ENCODE measurements at regions not wholly inside any gene's neighbourhood (a gene's known extent, or its start where the extent isn't known, plus 50 kb on each side); places are given as distances from the start of the nearest gene placed in this dataset.
"Not testable (repeated sequence)": the region's sequence is repeated elsewhere in the genome, so short reads cannot be mapped to it uniquely, and the experiment has no call there.

GRCh38 chr3:6406923-6407322 lies 454.0 kb upstream of the GRM7 start:
- not testable (repeated sequence) for DNase-seq (ENCODE audit: low read depth)

GRCh38 chr3:6416049-6416661 lies 444.8 kb upstream of the GRM7 start:
- no peak for DNase-seq (ENCODE audit: low read depth)

- no peak for DNase-seq (ENCODE audit: low read depth)
Observed at GRCh38 chr3:6417174-6417573, 443.7 kb upstream of the GRM7 start.

- DNase-seq (ENCODE audit: low read depth), result no peak
Observed at GRCh38 chr3:6418485-6418884, 442.4 kb upstream of the GRM7 start.

- no peak for DNase-seq (ENCODE audit: low read depth)
Observed at GRCh38 chr3:6421666-6422445, 439.1 kb upstream of the GRM7 start.

- no peak for DNase-seq (ENCODE audit: low read depth)
Observed at GRCh38 chr3:6425289-6425820, 435.6 kb upstream of the GRM7 start.

GRCh38 chr3:6428276-6428675 lies 432.6 kb upstream of the GRM7 start:
- DNase-seq (ENCODE audit: low read depth), result not testable (repeated sequence)

GRCh38 chr3:6435951-6436350 lies 425.0 kb upstream of the GRM7 start:
- DNase-seq (ENCODE audit: low read depth), result no peak

- DNase-seq (ENCODE audit: low read depth), result no peak
Observed at GRCh38 chr3:6437631-6438030, 423.3 kb upstream of the GRM7 start.

GRCh38 chr3:6438031-6438430 lies 422.9 kb upstream of the GRM7 start:
- DNase-seq (ENCODE audit: low read depth), result no peak

GRCh38 chr3:6439226-6439625 lies 421.7 kb upstream of the GRM7 start:
- DNase-seq (ENCODE audit: low read depth), result no peak

- no peak for DNase-seq (ENCODE audit: low read depth)
Observed at GRCh38 chr3:6439824-6440223, 421.1 kb upstream of the GRM7 start.

GRCh38 chr3:6444888-6445658 lies 415.8 kb upstream of the GRM7 start:
- DNase-seq (ENCODE audit: low read depth), result no peak

GRCh38 chr3:6447166-6447801 lies 413.6 kb upstream of the GRM7 start:
- no peak for DNase-seq (ENCODE audit: low read depth)

- no peak for DNase-seq (ENCODE audit: low read depth)
Observed at GRCh38 chr3:6448011-6448410, 412.9 kb upstream of the GRM7 start.

GRCh38 chr3:6449099-6449498 lies 411.8 kb upstream of the GRM7 start:
- no peak for DNase-seq (ENCODE audit: low read depth)

GRCh38 chr3:6452974-6453373 lies 407.9 kb upstream of the GRM7 start:
- no peak for DNase-seq (ENCODE audit: low read depth)

GRCh38 chr3:6455031-6455430 lies 405.9 kb upstream of the GRM7 start:
- DNase-seq (ENCODE audit: low read depth), result no peak

GRCh38 chr3:6467186-6467585 lies 393.7 kb upstream of the GRM7 start:
- no peak for DNase-seq (ENCODE audit: low read depth)

GRCh38 chr3:6468589-6468988 lies 392.3 kb upstream of the GRM7 start:
- DNase-seq (ENCODE audit: low read depth), result no peak

GRCh38 chr3:6471744-6472143 lies 389.2 kb upstream of the GRM7 start:
- no peak for DNase-seq (ENCODE audit: low read depth)

All from myocyte (in vitro differentiated cells).